UCSD-AML1 (cell line): ENCODE measurements at regions not wholly inside any gene's neighbourhood (a gene's known extent, or its start where the extent isn't known, plus 50 kb on each side); places are given as distances from the start of the nearest gene placed in this dataset.
A peak's percentile ranks its signal among the peaks of the same experiment; 100 is the strongest.

Experiments used
- DNase-seq: peaks from one replicate; lab custom pipeline; 2025; ENCODE audit not compliant: unreplicated experiment; lab: John Stamatoyannopoulos, UW

DNA sequence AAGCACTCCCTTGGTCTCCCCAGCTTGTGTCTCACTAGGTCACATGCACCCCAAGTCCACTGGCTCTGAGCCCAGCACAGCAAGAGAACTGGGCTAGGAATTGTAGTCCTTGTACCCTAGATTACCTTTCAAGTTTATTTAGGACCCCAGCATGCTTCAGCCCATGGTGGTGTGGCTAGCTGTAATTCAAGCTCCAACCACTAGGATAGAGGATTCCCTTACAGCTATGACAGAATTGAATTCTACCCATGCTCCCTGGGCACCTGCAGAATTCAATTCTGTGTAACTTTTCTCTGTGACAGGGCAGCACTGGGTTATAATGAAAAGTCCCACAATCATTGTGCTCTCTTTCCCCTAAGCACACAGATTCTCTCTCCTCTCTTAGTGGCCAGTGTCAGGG lies 253.8 kb upstream of the DMD start:
- DNase-seq: no peak

DNA sequence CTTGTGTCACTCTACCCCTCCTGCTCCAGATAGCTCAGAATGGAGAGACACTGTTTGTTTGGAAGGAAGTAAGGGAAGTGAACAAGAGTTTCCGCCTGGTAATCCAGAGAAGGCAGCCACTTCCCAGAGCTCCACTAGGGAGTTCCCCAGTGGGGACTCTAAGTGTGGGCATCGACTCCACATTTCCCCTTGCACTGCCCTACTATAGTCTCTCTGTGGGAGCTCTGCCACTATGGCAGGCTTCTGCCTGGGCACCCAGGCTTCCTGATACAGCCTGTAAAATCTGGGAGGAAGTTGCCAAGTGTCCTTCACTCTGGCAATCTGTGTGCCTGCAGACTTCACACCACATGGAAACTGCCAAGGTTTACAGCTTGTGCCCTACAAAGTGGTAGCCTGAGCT lies 245.8 kb upstream of the DMD start:
- no peak for DNase-seq

DNA sequence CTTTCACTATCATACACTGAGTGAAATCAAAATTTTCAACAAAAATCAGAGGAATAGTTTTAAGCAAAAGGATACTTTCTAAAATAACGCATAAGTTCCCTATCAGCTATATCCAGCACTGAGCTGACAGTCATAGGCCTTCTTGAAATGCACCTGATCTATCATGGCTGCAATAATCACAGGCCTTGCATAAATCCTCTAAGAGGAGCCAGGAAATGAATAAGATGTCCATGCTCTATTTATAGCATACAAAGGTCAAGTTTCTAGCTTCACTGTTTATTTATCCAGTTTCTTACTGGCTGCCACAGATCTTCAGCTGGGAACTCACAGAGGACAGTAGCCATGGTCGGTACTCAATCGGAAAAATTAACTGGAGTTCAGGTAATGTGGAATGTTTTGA lies 235.9 kb upstream of the DMD start:
- no peak for DNase-seq

DNA sequence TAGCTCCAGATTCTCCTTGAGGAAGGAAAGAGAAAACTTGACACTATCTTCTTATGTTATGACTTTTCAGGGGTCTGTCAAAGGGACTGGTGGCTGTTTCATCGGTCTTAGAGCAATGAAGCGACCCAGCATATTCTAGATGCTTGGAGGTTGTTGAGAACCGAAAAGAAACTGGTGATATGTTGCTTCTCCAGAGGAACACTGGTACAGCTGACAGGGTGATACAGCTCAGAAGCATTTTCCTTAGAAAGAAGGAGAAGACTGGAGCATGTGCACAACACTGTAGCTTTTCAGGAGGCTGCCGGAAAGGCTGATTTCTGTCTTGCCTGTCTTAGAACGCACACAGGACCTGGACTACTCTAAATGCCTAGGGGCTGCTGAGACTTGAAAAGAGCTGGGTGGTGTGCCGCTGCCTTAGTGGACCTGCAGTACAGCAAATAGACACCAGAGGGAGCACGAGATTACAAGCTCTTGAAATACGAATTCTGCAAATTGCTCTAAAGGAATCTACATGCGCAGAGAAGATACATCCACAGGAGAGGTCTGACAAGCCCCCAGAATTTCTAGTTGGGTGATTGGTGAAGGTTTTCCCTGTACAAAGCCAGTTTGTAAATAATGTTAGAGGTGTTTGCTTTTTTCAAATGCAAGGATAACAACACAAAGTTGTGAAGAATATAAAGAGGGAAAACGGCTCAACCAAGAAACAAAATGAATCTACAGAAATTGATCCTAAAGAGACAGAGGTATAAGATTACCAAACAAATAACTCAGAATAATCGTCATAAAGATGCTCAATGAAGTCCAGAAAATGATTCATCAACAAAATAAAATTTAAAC lies 223.1 kb upstream of the DMD start:
- DNase-seq: peak; percentile 26

DNA sequence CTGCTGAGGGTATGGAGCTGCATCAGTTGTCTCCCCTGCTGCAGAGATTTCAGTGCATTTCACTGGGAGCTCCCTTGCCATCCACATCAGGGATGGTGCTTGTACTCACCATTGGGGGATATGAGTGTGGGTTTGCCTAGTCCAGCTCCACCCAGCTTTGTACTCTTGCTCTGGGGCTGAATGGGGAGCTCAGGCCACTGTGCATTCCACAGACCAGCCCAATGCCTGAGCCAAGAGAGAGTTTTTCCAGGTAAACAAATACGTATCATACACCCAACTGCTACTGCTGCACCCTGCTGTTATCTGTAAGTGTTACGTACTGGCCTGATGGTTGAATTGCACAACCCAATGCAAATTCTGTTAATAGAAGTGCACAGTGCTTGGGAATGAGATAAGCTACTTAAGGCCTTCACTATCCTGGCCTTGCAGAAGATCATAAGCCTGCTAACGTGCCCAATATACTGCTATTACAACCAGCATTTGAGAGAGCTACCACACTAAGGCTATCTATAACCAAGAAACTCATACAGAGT lies 205.0 kb upstream of the DMD start:
- DNase-seq: no peak

DNA sequence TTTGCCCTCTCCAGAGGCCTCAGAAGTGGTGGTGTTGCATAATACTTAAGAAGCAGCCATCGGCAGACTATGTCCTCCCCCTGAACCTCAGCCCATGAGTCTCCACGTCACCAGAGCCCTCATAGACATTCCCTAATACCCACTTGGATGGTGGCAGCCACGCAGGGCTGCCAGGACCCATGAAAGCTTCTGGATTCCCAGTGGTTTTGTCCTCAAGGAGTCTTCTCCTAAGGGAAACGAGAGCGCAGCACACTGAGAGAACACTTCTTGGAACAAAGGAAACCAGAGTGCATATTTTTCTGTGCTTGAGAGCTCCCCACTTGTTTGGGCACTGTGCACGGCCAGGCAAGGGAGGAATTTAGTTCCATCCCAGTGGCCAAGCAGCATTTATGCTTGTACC lies 204.1 kb upstream of the DMD start:
- no peak for DNase-seq

DNA sequence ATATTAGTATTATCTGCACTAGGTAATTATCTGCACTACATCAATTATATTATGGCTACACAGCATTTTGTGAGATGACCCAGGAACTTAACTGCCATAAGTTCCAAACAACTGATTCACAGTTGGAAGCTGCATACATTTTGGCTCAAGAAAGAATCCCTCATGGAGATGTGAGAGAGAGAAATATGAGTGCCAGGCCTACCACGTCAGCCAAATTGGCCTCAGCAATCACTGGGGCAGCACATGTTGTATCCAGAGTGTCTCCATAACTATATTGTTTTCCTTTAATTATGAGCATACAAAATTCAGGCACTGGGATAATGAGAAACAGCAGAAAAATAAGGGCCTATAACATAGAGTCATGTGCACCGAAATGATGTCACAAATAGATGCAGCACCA lies 174.2 kb upstream of the DMD start:
- no peak for DNase-seq

DNA sequence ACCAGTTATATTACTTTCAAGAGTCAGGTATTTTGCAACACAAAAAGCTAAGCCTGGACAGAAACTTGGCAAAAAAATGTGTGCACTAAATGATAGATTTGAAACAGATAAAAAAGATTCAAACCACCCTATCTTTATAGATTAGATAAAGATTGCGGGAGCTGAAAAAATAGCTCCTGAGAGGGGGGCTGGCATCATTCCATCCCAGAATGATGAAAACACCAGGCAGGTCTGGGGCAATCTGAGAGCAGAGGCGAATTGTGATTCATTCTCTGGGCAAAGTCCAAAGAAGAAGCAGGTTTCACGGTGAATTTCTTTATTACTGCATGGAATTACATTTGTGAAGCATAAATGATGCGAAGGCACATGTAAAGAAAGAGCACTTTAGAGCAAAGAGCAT lies 168.5 kb upstream of the DMD start:
- DNase-seq: no peak

DNA sequence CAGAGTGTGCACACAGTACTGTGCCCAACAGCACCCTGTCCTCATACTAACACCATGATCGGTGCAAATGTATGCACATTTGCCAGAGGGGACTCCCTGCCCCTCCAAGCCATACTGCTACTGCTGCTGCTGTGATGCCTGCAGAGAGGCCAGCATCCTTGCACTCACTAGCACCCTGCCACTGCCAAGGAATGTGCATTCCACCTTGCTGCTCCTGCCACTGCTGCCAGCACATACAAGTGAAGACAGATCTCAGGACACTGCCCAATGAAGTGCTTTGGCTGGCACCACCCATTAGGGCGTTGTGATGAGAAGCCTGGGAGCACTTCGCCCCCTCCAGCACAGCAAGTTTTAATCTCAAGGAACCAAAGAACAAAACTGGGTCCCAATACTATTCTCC lies 146.3 kb upstream of the DMD start:
- no peak for DNase-seq

DNA sequence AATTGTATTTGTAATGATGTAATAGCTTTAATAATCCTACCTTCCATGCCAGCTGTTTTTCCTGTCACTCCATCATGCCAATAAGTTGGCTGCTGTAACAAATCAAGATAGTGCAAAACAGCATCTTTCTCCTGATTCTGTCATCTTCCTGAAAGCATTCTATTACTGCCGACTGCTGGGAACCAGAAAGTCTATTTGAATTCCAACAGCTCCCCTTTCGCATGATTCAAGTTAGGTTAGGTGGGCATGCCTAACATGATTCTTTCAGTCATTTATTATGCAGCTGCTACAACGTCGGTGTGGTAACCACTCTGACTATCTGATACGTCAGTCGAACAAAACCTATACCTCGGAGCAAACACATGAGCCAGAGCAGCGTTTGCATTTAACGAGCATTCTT lies 127.9 kb upstream of the DMD start:
- no peak for DNase-seq

DNA sequence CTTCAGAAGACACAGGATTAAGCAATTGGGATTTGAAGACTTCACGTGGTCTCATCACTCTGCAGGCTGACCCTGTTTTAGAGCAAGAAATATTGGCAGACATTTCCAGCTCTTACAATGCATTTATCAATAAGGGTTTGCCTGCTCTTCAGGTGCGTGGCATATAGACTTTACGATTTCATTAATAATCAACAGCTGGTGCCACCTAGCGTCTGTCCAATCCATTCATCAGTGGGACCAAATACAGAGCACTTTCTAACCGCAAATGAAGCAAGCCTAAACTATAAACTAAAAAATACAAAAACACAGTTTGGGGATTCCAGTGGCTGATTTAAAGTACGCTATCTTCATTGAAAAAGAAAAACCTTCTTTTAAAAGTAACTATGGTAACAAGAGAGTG lies 125.4 kb upstream of the DMD start:
- DNase-seq: no peak

DNA sequence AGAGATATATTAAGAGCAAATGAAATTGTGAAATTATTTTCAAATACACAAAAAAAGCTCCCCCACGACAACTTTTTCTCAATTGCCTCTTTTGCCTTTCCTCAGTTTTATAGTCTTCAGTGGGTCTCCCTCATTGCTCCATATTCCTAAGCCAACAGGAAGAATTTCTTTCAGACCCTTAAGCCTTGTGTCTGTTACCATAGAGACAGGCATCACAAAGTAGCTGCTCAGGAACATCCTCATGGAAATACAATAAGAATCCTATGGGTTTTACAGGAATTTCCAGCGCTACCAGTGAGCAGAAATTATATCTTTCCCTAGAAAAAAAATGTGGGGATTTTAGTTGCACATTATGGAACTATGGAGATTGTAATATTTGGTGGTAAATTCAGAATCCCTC lies 121.9 kb upstream of the DMD start:
- no peak for DNase-seq

DNA sequence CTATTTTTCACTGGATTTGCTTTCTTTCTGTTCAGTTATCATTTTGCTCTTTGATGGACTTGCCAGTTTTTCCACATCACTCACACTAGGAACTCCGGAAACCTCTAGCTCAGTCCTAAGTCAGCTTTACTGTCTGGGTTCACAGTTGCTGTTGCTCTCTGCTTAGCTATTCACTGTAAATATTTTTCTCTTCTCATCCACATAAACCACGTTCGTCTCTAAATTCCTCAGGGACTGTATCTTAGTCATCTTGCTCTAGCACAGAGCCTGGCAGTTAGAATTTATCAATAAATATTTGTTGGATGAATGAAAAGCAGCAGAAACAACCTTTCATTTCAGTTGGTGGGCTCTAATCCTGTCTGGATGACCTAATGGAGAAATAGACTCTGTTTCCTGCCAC lies 119.4 kb upstream of the DMD start:
- DNase-seq: no peak

DNA sequence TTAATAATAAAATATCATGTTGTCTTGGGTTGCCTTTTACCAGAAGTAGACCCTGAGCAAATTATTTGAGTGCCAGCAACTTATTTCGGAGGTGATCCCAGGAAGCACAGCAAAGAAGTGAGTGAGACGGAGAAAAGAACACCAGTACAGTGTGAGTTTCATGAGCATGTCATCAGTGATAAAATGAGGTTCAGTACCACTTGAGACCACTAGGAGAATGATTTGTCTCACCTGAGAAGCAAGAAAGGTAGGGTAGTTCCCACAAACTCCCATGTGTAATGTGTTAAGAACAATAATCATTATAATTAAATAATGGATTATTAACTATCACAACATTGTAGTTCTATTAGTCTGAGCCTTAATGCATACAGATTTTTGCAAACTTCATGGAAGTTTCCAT lies 112.8 kb upstream of the DMD start:
- no peak for DNase-seq

DNA sequence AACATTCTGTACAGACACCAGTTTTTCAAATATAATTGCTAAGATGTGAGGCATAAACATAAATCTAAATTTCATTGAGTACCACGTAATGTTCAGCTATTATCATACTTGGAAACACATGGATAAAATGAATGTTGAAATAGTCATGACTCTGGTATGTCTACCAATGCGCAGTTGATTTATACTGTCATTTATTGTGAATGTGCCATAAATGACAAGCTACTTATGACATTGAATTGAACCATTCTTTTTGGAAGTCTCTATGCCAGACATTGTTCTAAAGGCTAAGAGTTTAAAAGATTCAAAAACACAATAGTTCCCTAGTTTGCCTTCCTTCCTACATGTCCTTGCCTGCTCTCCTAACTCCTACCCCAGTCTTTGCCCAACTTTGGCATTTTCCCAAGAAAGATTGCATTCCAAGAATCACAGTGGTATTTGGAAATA lies 96.6 kb upstream of the DMD start:
- DNase-seq: no peak

DNA sequence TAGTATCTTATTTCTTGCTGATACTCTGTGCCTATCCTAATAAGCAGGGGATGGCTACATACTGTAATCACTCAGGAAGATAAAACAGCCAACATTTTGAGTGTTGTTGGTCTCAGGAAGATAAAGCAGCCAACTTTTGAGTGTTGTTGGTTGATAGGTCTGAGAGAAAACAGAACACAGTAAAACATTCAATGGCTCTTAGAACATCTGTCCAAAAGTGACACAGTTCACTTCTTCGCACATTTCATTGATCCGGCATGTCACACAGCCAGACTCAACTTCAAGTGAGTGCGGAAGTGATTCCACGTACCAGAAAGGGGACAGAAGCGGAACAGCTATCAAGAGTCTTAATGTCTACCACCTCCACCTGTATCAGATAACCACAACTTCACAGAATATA lies 87.3 kb upstream of the DMD start:
- DNase-seq: no peak

DNA sequence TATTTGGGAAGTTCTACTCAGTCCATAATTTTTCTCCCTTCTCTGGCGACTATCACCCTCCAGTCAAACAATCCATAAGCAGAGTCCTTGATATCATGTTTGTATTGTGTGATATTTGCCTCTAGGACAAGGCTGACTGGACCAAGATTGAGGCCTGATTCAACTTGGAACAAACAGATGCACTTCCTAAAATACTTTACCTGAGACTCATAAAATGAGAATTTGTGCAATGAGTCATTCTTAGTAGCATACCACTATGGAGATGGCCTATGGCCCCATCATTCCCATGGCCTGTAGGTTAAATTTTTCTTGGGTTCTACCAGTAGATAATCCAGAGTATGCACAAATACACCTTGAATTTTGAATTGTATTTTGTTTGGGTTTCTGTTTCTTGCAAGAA lies 74.2 kb upstream of the DMD start:
- DNase-seq: no peak

DNA sequence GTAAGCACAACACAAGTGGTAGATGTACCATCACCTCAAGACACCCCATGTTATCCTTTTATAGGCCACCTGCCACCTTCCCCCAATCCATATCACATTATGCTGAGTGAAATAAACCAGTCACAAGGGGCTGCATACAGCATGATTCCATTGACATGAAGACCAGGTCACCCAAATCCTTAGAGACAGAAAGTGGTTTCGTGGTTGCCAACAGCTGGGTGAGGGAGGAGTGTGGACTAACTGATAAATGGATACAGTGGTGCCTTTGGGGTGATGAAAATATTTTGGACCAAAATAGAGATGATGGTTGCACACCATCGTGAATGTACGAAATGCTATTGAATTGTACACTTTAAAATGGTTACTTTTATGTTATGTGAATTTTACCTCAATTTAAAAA lies 65.7 kb upstream of the DMD start:
- DNase-seq: no peak

DNA sequence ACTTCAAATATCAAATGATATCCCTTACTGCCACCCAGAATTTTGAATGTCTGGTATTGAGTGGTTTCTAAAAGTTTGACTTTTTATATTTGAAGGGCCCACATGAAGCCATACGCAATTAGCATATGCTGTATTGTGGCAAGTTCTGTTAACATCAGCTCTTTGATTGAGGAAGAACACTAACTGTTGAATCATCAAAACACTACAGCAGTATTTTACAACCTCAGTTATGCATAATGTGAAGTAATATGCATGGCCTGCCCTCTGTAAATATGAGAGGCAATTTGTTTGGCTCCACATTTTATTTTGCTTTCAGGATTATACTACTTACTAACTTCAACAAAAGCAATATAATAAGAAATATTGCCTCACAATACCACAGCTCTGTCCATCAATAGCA lies 62.2 kb upstream of the DMD start:
- DNase-seq: no peak

DNA sequence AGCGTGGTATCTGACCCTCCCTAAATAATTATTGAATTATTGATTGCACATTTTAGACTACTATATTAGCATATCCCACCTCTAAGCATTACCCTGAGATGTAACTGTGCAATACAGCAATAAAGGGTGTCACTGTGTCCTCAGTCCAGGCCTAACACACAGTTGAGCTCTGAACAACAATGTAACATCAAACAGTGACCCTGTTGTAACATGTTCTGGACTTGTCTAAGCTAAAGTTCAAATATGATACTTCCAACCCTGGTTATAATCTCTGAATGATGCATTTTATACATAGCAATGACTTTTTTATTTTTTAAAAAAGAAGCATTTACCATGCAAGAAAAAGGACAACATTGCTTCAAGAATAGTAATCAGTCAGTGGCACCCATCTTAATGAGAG lies 61.6 kb upstream of the DMD start:
- DNase-seq: no peak
